Endodermal cell (in vitro differentiated cells): ENCODE measurements at regions not wholly inside any gene's neighbourhood (a gene's known extent, or its start where the extent isn't known, plus 50 kb on each side); places are given as distances from the start of the nearest gene placed in this dataset.

Experiments used
- DNase-seq: peaks from one replicate; pipeline ENCODE4 v3.0.0-alpha.2; 2017
- H3K27ac ChIP-seq: 2 replicates; pipeline ENCODE4 v1.5.1; 2013; ENCODE audit warnings: mild to moderate bottlenecking, low read depth, low read length, moderate library complexity
- H3K27me3 ChIP-seq: 2 replicates; pipeline ENCODE4 v1.6.1; 2013; ENCODE audit warnings: mild to moderate bottlenecking, low read length, moderate library complexity; ENCODE audit not compliant: insufficient read depth, control insufficient read depth, poor library complexity, severe bottlenecking
- H3K36me3 ChIP-seq: 2 replicates; pipeline ENCODE4 v1.7.0; 2013; ENCODE audit warnings: mild to moderate bottlenecking, low read length, moderate library complexity; ENCODE audit not compliant: control insufficient read depth, insufficient read depth
- H3K4me1 ChIP-seq: one replicate; pipeline ENCODE4 v1.7.0; 2013; ENCODE audit warnings: low read length; ENCODE audit not compliant: control insufficient read depth, insufficient read depth
- H3K4me3 ChIP-seq: 2 replicates; pipeline ENCODE4 v1.5.1; 2013; ENCODE audit warnings: mild to moderate bottlenecking, low read length, moderate library complexity
- H3K9ac ChIP-seq: 2 replicates; pipeline ENCODE4 v1.6.1; 2013; ENCODE audit warnings: mild to moderate bottlenecking, low read length, moderate library complexity; ENCODE audit not compliant: poor library complexity, severe bottlenecking; ENCODE audit errors: extremely low read depth
- H3K9me3 ChIP-seq: 2 replicates; pipeline ENCODE4 v1.6.1; 2013; ENCODE audit warnings: mild to moderate bottlenecking, low read length, moderate library complexity; ENCODE audit not compliant: control insufficient read depth
- H3K27ac Mint-ChIP-seq: 2 replicates; pipeline ENCODE4 v1.8.0; 2020; ENCODE audit warnings: mixed read lengths
- H3K27me3 Mint-ChIP-seq: 2 replicates; pipeline ENCODE4 v1.8.0; 2021; ENCODE audit warnings: mild to moderate bottlenecking, mixed read lengths; ENCODE audit not compliant: insufficient read depth
- H3K36me3 Mint-ChIP-seq: 2 replicates; pipeline ENCODE4 v1.8.0; 2020; ENCODE audit warnings: low read depth, mixed read lengths
- H3K4me1 Mint-ChIP-seq: 2 replicates; pipeline ENCODE4 v1.8.0; 2020; ENCODE audit warnings: mixed read lengths
- H3K4me3 Mint-ChIP-seq: 2 replicates; pipeline ENCODE4 v1.8.0; 2020; ENCODE audit warnings: mild to moderate bottlenecking, moderate library complexity, mixed read lengths
- H3K9me3 Mint-ChIP-seq: 2 replicates; pipeline ENCODE4 v1.8.0; 2020; ENCODE audit warnings: mild to moderate bottlenecking, mixed read lengths
- whole genome bisulfite sequencing, 2 experiments: methylation state at CpG; one replicate each; pipeline versions ENCODE4 v1.1.5 to v1.1.7; 2013; ENCODE audit warnings: missing lambda C conversion rate in 2 of 2, mixed read lengths in 1 of 2; ENCODE audit not compliant: insufficient coverage in 1 of 2, insufficient read length in 1 of 2; 5-methylcytosine and 5-hydroxymethylcytosine counted together
- TF ChIP-seq, protein P1 (sequence below): fragments of 200-600 bp; sonication (generic); conservative IDR thresholded peaks from 2 replicates; pipeline ENCODE4 v1.5.0; 2021; ENCODE audit warnings: antibody characterized with exemption, mild to moderate bottlenecking

DNA sequence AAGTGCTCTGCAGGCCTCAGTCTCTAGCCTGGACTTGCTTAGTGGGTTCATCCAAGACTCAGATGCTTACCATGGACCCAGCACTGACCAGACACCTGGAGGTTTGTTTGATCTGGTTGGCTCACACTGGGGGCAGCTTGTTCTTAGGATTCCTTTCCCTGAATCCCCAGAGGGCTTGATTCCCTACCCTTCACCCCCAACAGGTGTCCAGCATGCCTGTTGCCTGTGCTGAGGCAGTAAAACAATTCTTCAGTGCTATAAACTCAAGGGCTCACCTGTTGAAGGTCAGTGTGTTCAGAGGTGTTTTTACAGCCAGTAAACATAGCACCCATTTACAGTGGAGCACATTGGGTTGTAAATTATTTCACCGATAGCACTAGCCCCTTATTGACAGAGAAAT lies 123.8 kb upstream of the KLF4 start:
- Histone ChIP-seq H3K9me3 (no peaks in the 10 kb centered on the region), H3K9ac (no peak overlapping the region), H3K27me3 (peaks cover 47% of the 10 kb centered on the region), H3K36me3 (no peaks in the 10 kb centered on the region), H3K4me3 (no peak overlapping the region), H3K27ac (no peak overlapping the region), H3K4me1 (no peaks in the 10 kb centered on the region)
- H3K4me1 Mint-ChIP-seq: peaks cover 6% of the 10 kb centered on the region
- no peak overlapping the region for H3K4me3 Mint-ChIP-seq
- 94% methylated on average over 1 of the region's 1 CpG; no CpG with 5 or more reads in 1 of the 2 experiments for WGBS, 2 experiments
- H3K27me3 Mint-ChIP-seq: peaks cover 44% of the 10 kb centered on the region
- DNase-seq: no peak
- TF ChIP-seq, protein P1, sequence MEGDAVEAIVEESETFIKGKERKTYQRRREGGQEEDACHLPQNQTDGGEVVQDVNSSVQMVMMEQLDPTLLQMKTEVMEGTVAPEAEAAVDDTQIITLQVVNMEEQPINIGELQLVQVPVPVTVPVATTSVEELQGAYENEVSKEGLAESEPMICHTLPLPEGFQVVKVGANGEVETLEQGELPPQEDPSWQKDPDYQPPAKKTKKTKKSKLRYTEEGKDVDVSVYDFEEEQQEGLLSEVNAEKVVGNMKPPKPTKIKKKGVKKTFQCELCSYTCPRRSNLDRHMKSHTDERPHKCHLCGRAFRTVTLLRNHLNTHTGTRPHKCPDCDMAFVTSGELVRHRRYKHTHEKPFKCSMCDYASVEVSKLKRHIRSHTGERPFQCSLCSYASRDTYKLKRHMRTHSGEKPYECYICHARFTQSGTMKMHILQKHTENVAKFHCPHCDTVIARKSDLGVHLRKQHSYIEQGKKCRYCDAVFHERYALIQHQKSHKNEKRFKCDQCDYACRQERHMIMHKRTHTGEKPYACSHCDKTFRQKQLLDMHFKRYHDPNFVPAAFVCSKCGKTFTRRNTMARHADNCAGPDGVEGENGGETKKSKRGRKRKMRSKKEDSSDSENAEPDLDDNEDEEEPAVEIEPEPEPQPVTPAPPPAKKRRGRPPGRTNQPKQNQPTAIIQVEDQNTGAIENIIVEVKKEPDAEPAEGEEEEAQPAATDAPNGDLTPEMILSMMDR: no peak
- H3K27ac Mint-ChIP-seq: no peak overlapping the region
- no peaks in the 10 kb centered on the region for H3K9me3 Mint-ChIP-seq
- H3K36me3 Mint-ChIP-seq: no peaks in the 10 kb centered on the region

DNA sequence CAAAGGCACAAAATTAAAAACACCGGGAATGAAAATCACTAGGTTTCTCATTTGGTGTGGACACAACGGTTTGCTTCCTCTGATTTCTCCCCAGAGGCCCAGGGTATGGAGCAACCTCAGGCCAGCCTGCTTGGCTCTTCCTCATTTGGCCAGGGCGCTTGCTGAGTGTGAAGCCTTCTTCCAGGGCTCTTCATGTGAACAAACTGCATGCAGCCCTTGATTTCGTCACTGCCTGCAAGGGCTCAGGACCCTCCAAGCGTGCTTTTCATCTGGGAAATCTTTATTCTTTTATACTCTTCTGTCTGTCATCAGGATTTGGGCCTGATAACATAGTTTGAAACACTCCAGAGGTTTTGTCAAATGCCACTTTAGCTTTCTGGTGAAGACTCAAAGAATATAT lies 122.6 kb upstream of the KLF4 start:
- H3K36me3 ChIP-seq: no peaks in the 10 kb centered on the region
- Mint-ChIP-seq H3K36me3 (no peaks in the 10 kb centered on the region), H3K4me1 (peaks cover 6% of the 10 kb centered on the region), H3K27ac (no peak overlapping the region), H3K27me3 (peaks cover 37% of the 10 kb centered on the region), H3K4me3 (no peak overlapping the region), H3K9me3 (no peaks in the 10 kb centered on the region)
- no peaks in the 10 kb centered on the region for H3K4me1 ChIP-seq
- no peak overlapping the region for H3K27ac ChIP-seq
- TF ChIP-seq, protein P1: no peak
- H3K9me3 ChIP-seq: no peaks in the 10 kb centered on the region
- 80 to 89% methylated on average over 4 to 5 of the region's 5 CpGs for WGBS, 2 experiments
- no peak overlapping the region for H3K9ac ChIP-seq
- H3K4me3 ChIP-seq: no peak overlapping the region
- H3K27me3 ChIP-seq: peaks cover 40% of the 10 kb centered on the region
- no peak for DNase-seq

DNA sequence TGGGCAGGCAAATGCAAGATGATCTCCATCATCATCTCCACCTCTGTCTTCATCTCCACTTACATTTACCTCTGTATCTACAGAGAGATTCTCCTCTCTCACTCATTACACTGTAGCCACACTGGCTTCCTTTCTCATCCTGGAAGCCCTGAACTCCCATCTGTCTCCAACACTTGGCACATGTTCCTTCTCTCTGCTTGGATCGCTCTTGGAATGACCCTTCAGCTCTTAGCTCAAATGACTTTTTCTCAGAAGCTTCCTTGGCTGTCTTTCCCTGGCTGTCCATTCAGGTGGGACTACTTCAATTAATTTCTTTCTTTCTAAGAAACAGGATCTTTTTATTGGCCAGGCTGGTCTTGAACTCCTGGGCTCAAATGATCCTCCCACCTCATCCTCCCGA lies 120.0 kb upstream of the KLF4 start:
- no peak overlapping the region for H3K9ac ChIP-seq
- 87 to 90% methylated on average over 2 of the region's 2 CpGs for WGBS, 2 experiments
- H3K9me3 ChIP-seq: no peaks in the 10 kb centered on the region
- TF ChIP-seq, protein P1: no peak
- no peaks in the 10 kb centered on the region for H3K36me3 ChIP-seq
- DNase-seq: no peak
- no peaks in the 10 kb centered on the region for H3K4me1 ChIP-seq
- no peaks in the 10 kb centered on the region for H3K36me3 Mint-ChIP-seq
- no peak overlapping the region for H3K4me3 ChIP-seq
- peaks cover 36% of the 10 kb centered on the region for H3K27me3 ChIP-seq
- H3K4me3 Mint-ChIP-seq: no peak overlapping the region
- peaks cover 5% of the 10 kb centered on the region for H3K4me1 Mint-ChIP-seq
- peaks cover 26% of the 10 kb centered on the region for H3K27me3 Mint-ChIP-seq
- H3K27ac Mint-ChIP-seq: no peak overlapping the region
- no peak overlapping the region for H3K27ac ChIP-seq
- no peaks in the 10 kb centered on the region for H3K9me3 Mint-ChIP-seq
